Activated T-cell treated with anti-CD3 and anti-CD28 coated beads, Interleukin-2, amount 50 U/mL, for 24 hours (primary cell): ENCODE measurements at regions not wholly inside any gene's neighbourhood (a gene's known extent, or its start where the extent isn't known, plus 50 kb on each side); places are given as distances from the start of the nearest gene placed in this dataset.
A peak's percentile ranks its signal among the peaks of the same experiment; 100 is the strongest.

Experiments used
- DNase-seq: peaks from one replicate; pipeline ENCODE4 v3.0.0-alpha.2; 2020
- H3K27ac Mint-ChIP-seq: 2 replicates; pipeline ENCODE4 v1.8.0; 2020; ENCODE audit warnings: mild to moderate bottlenecking, mixed read lengths
- H3K27me3 Mint-ChIP-seq: 2 replicates; pipeline ENCODE4 v1.8.0; 2020; ENCODE audit warnings: mixed read lengths
- H3K36me3 Mint-ChIP-seq: 2 replicates; pipeline ENCODE4 v1.8.0; 2020; ENCODE audit warnings: low read depth, mixed read lengths
- H3K4me1 Mint-ChIP-seq: 2 replicates; pipeline ENCODE4 v1.8.0; 2020; ENCODE audit warnings: low read depth, mixed read lengths
- H3K4me3 Mint-ChIP-seq: 2 replicates; pipeline ENCODE4 v1.8.0; 2020; ENCODE audit warnings: mild to moderate bottlenecking, moderate library complexity, mixed read lengths
- H3K9me3 Mint-ChIP-seq: 2 replicates; pipeline ENCODE4 v1.8.0; 2020; ENCODE audit warnings: mixed read lengths

DNA sequence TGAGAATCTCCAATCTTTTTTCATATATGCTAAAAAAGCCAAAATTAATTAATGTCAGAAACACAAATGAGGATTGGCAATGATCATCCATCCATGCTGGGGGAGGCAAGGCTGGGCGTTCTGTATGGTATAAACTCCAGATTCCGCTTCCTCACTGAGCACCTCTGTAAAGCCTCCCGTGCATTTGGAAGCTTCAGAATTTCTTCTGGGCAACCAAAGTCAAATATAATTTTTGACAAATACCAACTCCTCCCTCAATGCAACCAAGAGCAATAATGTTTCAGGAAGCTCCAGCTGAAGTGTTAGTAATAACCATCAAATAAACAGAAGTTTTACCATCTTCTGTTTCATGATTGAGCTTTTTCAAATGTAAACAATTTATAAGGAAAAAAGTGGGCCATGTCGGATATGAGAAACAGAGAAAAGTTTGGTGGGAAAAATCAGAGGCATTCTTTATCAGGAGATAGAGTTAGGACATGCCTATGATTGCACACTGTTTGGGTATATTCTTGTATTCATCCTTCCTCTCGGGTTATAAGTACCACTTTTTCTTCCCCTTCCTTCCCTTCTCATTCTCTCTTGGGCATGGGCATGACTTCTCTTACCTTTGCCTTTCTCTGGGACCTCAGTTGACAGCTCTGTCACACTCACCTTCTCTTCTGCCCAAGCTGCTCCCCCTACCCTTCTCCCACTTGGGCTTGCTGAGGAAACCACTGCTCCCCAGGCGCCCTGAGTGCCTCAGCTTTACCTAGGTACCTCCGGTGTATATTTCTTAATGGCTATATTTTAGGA lies 149.5 kb upstream of the ZEB2 start:
- DNase-seq, result no peak
- Mint-ChIP-seq H3K9me3 (no peaks in the 10 kb centered on the region), H3K4me3 (no peak overlapping the region), H3K4me1 (peaks cover 2% of the 10 kb centered on the region), H3K27ac (no peak overlapping the region), H3K36me3 (no peaks in the 10 kb centered on the region), H3K27me3 (peaks cover 10% of the 10 kb centered on the region)

DNA sequence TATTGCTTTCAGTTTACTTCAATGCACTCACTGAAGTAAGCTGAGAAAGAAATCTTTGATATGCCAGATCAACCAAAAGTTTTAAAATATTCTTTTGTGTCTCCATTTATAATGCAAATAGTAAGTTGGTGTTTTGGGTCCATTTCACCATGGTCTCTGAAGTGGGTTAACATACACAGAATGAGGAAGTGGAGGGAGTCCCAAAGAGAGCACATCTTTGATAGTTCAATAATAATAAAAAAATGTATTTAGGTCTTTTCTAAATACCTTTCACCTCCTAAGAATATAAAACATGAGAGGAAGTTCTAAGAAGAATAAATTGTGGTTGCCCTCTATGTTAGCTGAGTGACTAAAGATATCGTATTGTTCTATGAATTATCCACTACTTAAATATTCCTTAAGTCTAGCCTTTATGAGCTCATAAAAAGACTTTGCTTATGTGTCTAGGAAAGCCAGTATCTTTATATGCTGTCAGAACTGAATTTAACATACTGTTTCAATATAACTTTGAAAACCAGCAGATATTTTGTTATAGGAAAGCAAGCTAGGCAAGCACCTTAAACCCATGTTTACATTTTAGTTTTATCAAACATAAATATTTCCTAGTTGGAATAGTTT lies 148.7 kb upstream of the ZEB2 start:
- Mint-ChIP-seq H3K36me3 (no peaks in the 10 kb centered on the region), H3K9me3 (no peaks in the 10 kb centered on the region), H3K4me1 (peaks cover 2% of the 10 kb centered on the region), H3K27me3 (peaks cover 14% of the 10 kb centered on the region), H3K27ac (no peak overlapping the region), H3K4me3 (no peak overlapping the region)
- DNase-seq, result no peak

DNA sequence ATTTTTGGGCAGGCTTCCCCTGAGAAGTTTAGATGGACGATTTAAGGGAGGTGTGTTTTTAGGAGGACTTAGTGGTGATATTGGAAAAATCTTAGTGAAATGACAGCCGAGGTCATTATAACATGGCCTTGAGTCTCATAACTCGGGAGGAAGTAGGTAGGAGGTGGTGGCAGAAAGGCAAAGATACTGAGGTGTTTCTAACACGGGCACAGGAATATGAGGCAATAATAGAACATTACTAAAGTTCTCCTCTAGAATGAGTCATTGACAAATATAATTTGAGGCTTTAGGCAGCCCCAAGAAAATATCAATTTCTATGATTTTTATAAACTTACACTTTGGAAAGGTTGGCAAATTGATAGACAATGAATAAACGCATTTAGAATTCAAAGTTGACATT lies 146.1 kb upstream of the ZEB2 start:
- DNase-seq, result no peak

GRCh38 chr2:144663207-144663606 lies 143.3 kb upstream of the ZEB2 start:
- Mint-ChIP-seq H3K4me1 (peaks cover 7% of the 10 kb centered on the region), H3K9me3 (no peaks in the 10 kb centered on the region), H3K27ac (no peak overlapping the region), H3K4me3 (no peak overlapping the region), H3K36me3 (no peaks in the 10 kb centered on the region), H3K27me3 (peaks cover 8% of the 10 kb centered on the region)
- DNase-seq, result no peak

More for the DNA sequence above, 146.1 kb upstream of the ZEB2 start:
- Mint-ChIP-seq H3K4me3 (no peak overlapping the region), H3K36me3 (no peaks in the 10 kb centered on the region), H3K27me3 (peaks cover 8% of the 10 kb centered on the region), H3K27ac (no peak overlapping the region), H3K4me1 (peaks cover 2% of the 10 kb centered on the region), H3K9me3 (no peaks in the 10 kb centered on the region)

- peaks cover 8% of the 10 kb centered on the region for H3K27me3 Mint-ChIP-seq
- peaks cover 6% of the 10 kb centered on the region for H3K4me1 Mint-ChIP-seq
- H3K27ac Mint-ChIP-seq, result no peak overlapping the region
- DNase-seq, result no peak
- H3K9me3 Mint-ChIP-seq, result no peaks in the 10 kb centered on the region
- no peaks in the 10 kb centered on the region for H3K36me3 Mint-ChIP-seq
- no peak overlapping the region for H3K4me3 Mint-ChIP-seq
These were observed 140.8 kb upstream of the ZEB2 start for GRCh38 chr2:144660518-144661316.

DNA sequence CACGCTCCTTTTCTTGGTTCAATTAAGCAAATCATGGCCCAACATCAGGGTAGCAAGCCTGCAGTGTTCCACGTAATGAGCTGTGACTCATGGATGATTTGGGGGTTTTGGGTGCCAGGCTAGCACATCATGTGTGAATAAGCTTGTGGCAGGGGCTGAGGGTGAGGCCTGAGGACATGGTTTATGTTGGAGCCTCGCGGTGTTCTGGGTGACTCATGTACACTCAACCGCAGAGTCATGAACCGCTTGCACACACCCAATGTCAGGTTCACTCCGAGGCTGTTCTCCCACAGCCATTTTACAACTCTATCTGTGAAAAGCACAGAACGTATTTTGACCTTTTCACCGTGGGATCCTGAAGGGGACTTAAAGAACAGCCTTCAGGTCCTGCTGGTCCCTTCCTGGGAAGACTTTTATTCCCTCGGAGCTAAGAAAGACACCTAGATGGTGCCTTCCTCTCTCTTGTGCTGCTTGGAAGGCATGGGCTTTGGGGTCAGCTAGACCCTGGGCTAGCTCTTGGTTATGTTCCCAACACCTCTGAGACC lies 139.9 kb upstream of the ZEB2 start:
- peak; percentile 46 for DNase-seq

DNA sequence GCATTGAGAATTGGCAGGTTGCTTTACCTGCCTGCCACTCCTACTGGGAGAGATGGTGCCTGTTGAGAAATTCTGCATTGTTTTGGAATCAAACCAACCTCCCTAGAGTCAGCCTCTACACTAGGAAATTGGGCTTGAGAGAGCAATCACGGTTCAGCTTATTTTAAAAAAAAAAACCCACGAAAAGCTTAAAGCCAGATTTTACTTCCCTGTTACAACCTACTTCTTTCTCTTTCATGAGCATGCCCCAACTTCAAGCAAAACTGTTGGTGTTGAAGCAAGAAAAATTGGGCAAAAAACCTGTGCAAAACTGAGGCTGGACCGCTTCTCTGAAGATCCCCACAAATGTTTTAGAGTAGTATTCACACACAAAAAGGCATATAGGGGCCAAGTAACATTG lies 134.6 kb upstream of the ZEB2 start:
- Mint-ChIP-seq H3K4me1 (peaks cover 1% of the 10 kb centered on the region), H3K4me3 (no peak overlapping the region), H3K36me3 (no peaks in the 10 kb centered on the region), H3K27ac (no peak overlapping the region), H3K27me3 (no peaks in the 10 kb centered on the region), H3K9me3 (no peaks in the 10 kb centered on the region)
- no peak for DNase-seq

More for the DNA sequence above, 139.9 kb upstream of the ZEB2 start:
- Mint-ChIP-seq H3K27ac (no peak overlapping the region), H3K36me3 (no peaks in the 10 kb centered on the region), H3K9me3 (no peaks in the 10 kb centered on the region), H3K27me3 (peaks cover 8% of the 10 kb centered on the region), H3K4me1 (peaks cover 6% of the 10 kb centered on the region), H3K4me3 (no peak overlapping the region)

DNA sequence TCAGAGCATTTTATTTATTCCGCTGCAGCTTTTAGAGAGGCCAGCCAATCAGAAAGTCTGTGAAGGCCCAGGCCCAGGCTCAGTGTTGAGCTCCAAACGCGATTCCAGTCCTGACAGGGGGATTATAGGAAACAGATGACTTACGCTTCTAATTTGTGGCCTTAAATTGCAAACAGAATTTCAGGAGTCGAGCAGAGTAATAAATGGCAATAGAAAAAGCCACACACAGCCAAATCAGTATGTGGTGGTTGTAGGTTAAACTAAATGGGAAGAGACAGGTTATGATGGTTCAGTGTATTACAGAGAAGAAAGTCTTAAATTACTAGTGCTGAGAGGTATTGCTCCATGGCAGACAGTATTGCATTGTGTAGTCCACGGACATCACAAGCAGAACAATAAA lies 131.0 kb upstream of the ZEB2 start:
- Mint-ChIP-seq H3K4me1 (no peaks in the 10 kb centered on the region), H3K36me3 (no peaks in the 10 kb centered on the region), H3K9me3 (no peaks in the 10 kb centered on the region), H3K27ac (no peak overlapping the region), H3K27me3 (no peaks in the 10 kb centered on the region), H3K4me3 (no peak overlapping the region)
- no peak for DNase-seq

GRCh38 chr2:144648837-144649465 lies 129.0 kb upstream of the ZEB2 start:
- H3K27me3 Mint-ChIP-seq, result peaks cover 3% of the 10 kb centered on the region
- no peak for DNase-seq

GRCh38 chr2:144645083-144645778 lies 125.3 kb upstream of the ZEB2 start:
- Mint-ChIP-seq H3K27ac (no peak overlapping the region), H3K9me3 (no peaks in the 10 kb centered on the region), H3K36me3 (no peaks in the 10 kb centered on the region), H3K27me3 (peaks cover 3% of the 10 kb centered on the region), H3K4me3 (no peak overlapping the region), H3K4me1 (peaks cover 4% of the 10 kb centered on the region)
- no peak for DNase-seq

More at GRCh38 chr2:144648837-144649465, 129.0 kb upstream of the ZEB2 start:
- no peaks in the 10 kb centered on the region for H3K36me3 Mint-ChIP-seq
- H3K9me3 Mint-ChIP-seq, result no peaks in the 10 kb centered on the region
- H3K4me1 Mint-ChIP-seq, result peaks cover 4% of the 10 kb centered on the region
- H3K27ac Mint-ChIP-seq, result no peak overlapping the region
- no peak overlapping the region for H3K4me3 Mint-ChIP-seq

GRCh38 chr2:144644549-144644948 lies 124.6 kb upstream of the ZEB2 start:
- Mint-ChIP-seq H3K4me3 (no peak overlapping the region), H3K4me1 (peaks cover 4% of the 10 kb centered on the region), H3K36me3 (no peaks in the 10 kb centered on the region), H3K9me3 (no peaks in the 10 kb centered on the region), H3K27ac (no peak overlapping the region), H3K27me3 (peaks cover 3% of the 10 kb centered on the region)
- no peak for DNase-seq

DNA sequence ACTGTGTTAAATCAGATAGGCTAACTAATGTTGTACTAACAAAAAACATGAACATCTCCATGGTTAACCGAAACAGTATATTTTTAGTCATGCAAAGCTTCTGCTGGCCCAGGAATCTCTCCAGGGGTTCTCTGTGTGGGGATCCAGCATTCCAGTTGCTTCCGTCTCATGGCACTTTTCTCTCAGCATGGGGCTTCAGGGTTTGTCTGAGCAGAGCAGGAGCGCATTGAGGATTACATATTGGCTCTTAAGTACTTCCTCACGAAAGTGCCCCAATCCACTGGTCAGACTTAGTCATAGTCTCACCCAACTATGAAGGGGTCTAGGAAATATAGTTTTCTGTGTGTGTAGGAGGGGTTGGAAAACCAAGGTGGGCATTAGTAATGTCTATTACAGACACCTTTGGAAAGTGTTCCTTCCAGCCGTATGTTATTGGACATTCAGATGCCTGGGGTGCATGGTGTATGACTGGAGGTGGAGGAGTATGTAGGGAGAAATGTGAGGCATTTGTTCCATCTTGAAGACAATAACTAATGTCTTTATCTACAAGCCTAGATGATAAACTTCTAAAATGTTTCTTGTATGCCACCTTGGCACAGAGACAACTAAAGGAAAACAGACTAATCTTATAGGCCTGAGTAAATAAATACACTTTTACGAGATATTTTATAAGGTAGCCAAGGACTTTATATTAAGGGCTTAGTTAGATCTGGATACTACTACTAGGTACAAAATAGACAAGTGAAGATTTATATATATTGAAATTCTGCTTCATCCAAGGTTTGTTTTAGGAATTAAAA lies 123.8 kb upstream of the ZEB2 start:
- DNase-seq, result no peak
- Mint-ChIP-seq H3K27me3 (peaks cover 6% of the 10 kb centered on the region), H3K9me3 (no peaks in the 10 kb centered on the region), H3K27ac (no peak overlapping the region), H3K4me3 (no peak overlapping the region), H3K36me3 (no peaks in the 10 kb centered on the region), H3K4me1 (peaks cover 4% of the 10 kb centered on the region)

- H3K4me1 Mint-ChIP-seq, result peaks cover 4% of the 10 kb centered on the region
- no peak overlapping the region for H3K27ac Mint-ChIP-seq
- H3K4me3 Mint-ChIP-seq, result no peak overlapping the region
- H3K36me3 Mint-ChIP-seq, result no peaks in the 10 kb centered on the region
- H3K27me3 Mint-ChIP-seq, result peaks cover 6% of the 10 kb centered on the region
- H3K9me3 Mint-ChIP-seq, result no peaks in the 10 kb centered on the region
- DNase-seq, result no peak
These were observed 122.9 kb upstream of the ZEB2 start for GRCh38 chr2:144642856-144643255.
